ENCODE measurements at regions not wholly inside any gene's neighbourhood (a gene's known extent, or its start where the extent isn't known, plus 50 kb on each side); places are given as distances from the start of the nearest gene placed in this dataset.

- TF ChIP-seq CTCF (IDR thresholded peaks at IDR 0.05): no peak
- TF ChIP-seq POLR2A (IDR thresholded peaks at IDR 0.05): no peak
These were observed 179.1 kb upstream of the SPRED2 start for GRCh38 chr2:65611488-65611887.
